AG09309 (cell line): ENCODE measurements at regions not wholly inside any gene's neighbourhood (a gene's known extent, or its start where the extent isn't known, plus 50 kb on each side); places are given as distances from the start of the nearest gene placed in this dataset.

Experiments
- DNase-seq: peaks from one replicate; pipeline ENCODE4 v3.0.0-alpha.2; 2010; ENCODE audit warnings: low read depth
- H3K4me3 ChIP-seq: 2 replicates; pipeline ENCODE4 v1.5.1; 2011; ENCODE audit warnings: mild to moderate bottlenecking, low read depth, low read length, moderate library complexity; ENCODE audit not compliant: control insufficient read depth
- CTCF ChIP-seq: IDR thresholded peaks from 2 replicates; pipeline ENCODE4 v1.5.1; 2011; ENCODE audit warnings: mild to moderate bottlenecking, low read depth, low read length, inconsistent platforms; ENCODE audit not compliant: insufficient read depth, control insufficient read depth; ENCODE audit errors: missing control alignments

GRCh38 chr20:57900226-57900905 is 190.6 kb upstream of the PMEPA1 start:
- TF ChIP-seq CTCF: no peak
- DNase-seq: no peak
- no peak overlapping the region for H3K4me3 ChIP-seq

- H3K4me3 ChIP-seq: no peak overlapping the region
- no peak for DNase-seq
- no peak for TF ChIP-seq CTCF
Observed at GRCh38 chr20:57899554-57899953, 189.7 kb upstream of the PMEPA1 start.

- DNase-seq: no peak
- no peak for TF ChIP-seq CTCF
- H3K4me3 ChIP-seq: no peak overlapping the region
Observed at GRCh38 chr20:57898332-57898731, 188.5 kb upstream of the PMEPA1 start.

GRCh38 chr20:57897891-57898290 is 188.1 kb upstream of the PMEPA1 start:
- DNase-seq: no peak
- no peak for TF ChIP-seq CTCF
- H3K4me3 ChIP-seq: no peak overlapping the region

GRCh38 chr20:57897156-57897874 is 187.5 kb upstream of the PMEPA1 start:
- TF ChIP-seq CTCF: no peak
- no peak overlapping the region for H3K4me3 ChIP-seq
- DNase-seq: no peak

- TF ChIP-seq CTCF: no peak
- no peak overlapping the region for H3K4me3 ChIP-seq
- DNase-seq: no peak
Observed at GRCh38 chr20:57896563-57896962, 186.7 kb upstream of the PMEPA1 start.
